ENCODE measurements at regions not wholly inside any gene's neighbourhood (a gene's known extent, or its start where the extent isn't known, plus 50 kb on each side); places are given as distances from the start of the nearest gene placed in this dataset.

GRCh38 chr1:223466151-223466550 lies 72.9 kb downstream of the CCDC185 start:
- 90% methylated on average over 1 of the region's 1 CpG for WGBS (ENCODE audit: low lambda C conversion rate, missing lambda C conversion rate)
- TF ChIP-seq CTCF (IDR thresholded peaks at IDR 0.05; ENCODE audit: poor library complexity), result no peak
- no peak for TF ChIP-seq EZH2phosphoT487 (IDR thresholded peaks at IDR 0.05; ENCODE audit: low read depth, severe bottlenecking, unreplicated experiment)
- no peak for TF ChIP-seq EZH2 (IDR thresholded peaks at IDR 0.05; ENCODE audit: borderline replicate concordance)
- H3K27me3 ChIP-seq, result no peaks in the 10 kb centered on the region
- no peaks in the 10 kb centered on the region for H3K36me3 ChIP-seq (replicated peaks; ENCODE audit: insufficient read depth, low read depth)
- no peak for DNase-seq (ENCODE audit: low spot score)
- H3K9me2 ChIP-seq (replicated peaks; ENCODE audit: insufficient read depth), result no peaks in the 10 kb centered on the region
- H3K4me3 ChIP-seq, result no peak overlapping the region
- no peaks in the 10 kb centered on the region for H4K20me1 ChIP-seq (ENCODE audit: insufficient read depth, poor library complexity, severe bottlenecking)
- no peaks in the 10 kb centered on the region for H3K9me3 ChIP-seq (ENCODE audit: low read depth)
- H3K4me1 ChIP-seq (ENCODE audit: insufficient read depth), result no peaks in the 10 kb centered on the region
- no peak overlapping the region for H3K27ac ChIP-seq
- no peak overlapping the region for H2AFZ ChIP-seq
- no peak overlapping the region for H3K4me2 ChIP-seq
- no peaks in the 10 kb centered on the region for H3K79me2 ChIP-seq

DNA sequence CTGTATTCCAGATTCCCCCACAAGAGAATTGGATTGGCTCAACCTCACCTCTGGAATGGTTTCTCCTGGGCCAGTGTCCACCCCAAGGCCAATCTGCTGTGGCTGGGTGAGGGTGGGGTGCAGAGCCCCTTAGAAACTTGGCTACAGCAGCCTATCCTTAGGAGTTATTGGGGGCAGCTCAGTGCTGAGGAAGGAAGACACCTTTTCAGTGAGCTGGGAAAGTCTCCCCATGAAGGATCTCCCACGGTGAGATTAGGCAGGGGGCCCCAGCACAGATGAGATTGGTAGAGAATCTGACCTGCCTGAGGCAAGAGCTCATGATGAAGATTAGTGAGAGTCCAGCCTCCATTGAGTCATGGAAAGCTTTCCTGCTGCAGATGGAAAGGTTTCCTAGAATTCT lies 78.4 kb downstream of the CCDC185 start:
- no peaks in the 10 kb centered on the region for H3K9me2 ChIP-seq (replicated peaks; ENCODE audit: insufficient read depth)
- H3K4me2 ChIP-seq, result no peak overlapping the region
- no peak for DNase-seq (ENCODE audit: low spot score)
- H2AFZ ChIP-seq, result no peak overlapping the region
- WGBS (ENCODE audit: low lambda C conversion rate, missing lambda C conversion rate), result 65% methylated on average over 1 of the region's 1 CpG
- no peak overlapping the region for H3K4me3 ChIP-seq
- no peak overlapping the region for H3K27ac ChIP-seq
- no peaks in the 10 kb centered on the region for H3K36me3 ChIP-seq (replicated peaks; ENCODE audit: insufficient read depth, low read depth)
- no peaks in the 10 kb centered on the region for H3K4me1 ChIP-seq (ENCODE audit: insufficient read depth)
- no peaks in the 10 kb centered on the region for H4K20me1 ChIP-seq (ENCODE audit: insufficient read depth, poor library complexity, severe bottlenecking)
- H3K9me3 ChIP-seq (ENCODE audit: low read depth), result no peaks in the 10 kb centered on the region
- H3K79me2 ChIP-seq, result no peaks in the 10 kb centered on the region
- no peaks in the 10 kb centered on the region for H3K27me3 ChIP-seq
- TF ChIP-seq EZH2phosphoT487 (IDR thresholded peaks at IDR 0.05; ENCODE audit: low read depth, severe bottlenecking, unreplicated experiment) (no peak), EZH2 (IDR thresholded peaks at IDR 0.05; ENCODE audit: borderline replicate concordance) (no peak), CTCF (IDR thresholded peaks at IDR 0.05; ENCODE audit: poor library complexity) (no peak)

DNA sequence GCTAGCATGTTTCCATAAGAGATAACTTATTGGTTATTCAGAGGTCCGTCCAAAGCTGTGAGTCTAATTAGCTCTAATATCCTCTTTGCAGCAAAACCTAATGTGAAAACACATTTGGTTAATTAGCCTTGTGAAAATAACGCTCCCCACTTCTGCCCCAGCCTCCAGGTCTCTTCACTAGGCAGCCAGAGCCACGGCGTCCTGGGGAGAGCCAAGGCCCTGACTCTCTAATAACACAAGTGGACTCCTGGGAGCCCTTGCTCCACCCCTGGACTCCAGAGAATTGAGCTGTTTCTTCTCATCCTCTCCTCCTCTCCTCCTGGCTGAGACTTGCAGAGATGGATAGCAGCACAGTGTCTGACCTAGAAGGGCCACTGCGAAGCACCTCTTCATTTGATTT lies 78.8 kb downstream of the CCDC185 start:
- Histone ChIP-seq H3K9me3 (ENCODE audit: low read depth) (no peaks in the 10 kb centered on the region), H3K4me2 (no peak overlapping the region), H3K36me3 (replicated peaks; ENCODE audit: insufficient read depth, low read depth) (no peaks in the 10 kb centered on the region), H4K20me1 (ENCODE audit: insufficient read depth, poor library complexity, severe bottlenecking) (no peaks in the 10 kb centered on the region), H3K79me2 (no peaks in the 10 kb centered on the region), H3K9me2 (replicated peaks; ENCODE audit: insufficient read depth) (no peaks in the 10 kb centered on the region), H3K27me3 (no peaks in the 10 kb centered on the region), H3K4me3 (no peak overlapping the region), H3K27ac (no peak overlapping the region), H3K4me1 (ENCODE audit: insufficient read depth) (no peaks in the 10 kb centered on the region), H2AFZ (no peak overlapping the region)
- WGBS (ENCODE audit: low lambda C conversion rate, missing lambda C conversion rate), result 86% methylated on average over 5 of the region's 5 CpGs
- no peak for DNase-seq (ENCODE audit: low spot score)
- TF ChIP-seq EZH2phosphoT487 (IDR thresholded peaks at IDR 0.05; ENCODE audit: low read depth, severe bottlenecking, unreplicated experiment), result no peak
- TF ChIP-seq EZH2 (IDR thresholded peaks at IDR 0.05; ENCODE audit: borderline replicate concordance), result no peak
- TF ChIP-seq CTCF (IDR thresholded peaks at IDR 0.05; ENCODE audit: poor library complexity), result no peak
